ENCODE measurements at regions not wholly inside any gene's neighbourhood (a gene's known extent, or its start where the extent isn't known, plus 50 kb on each side); places are given as distances from the start of the nearest gene placed in this dataset.

DNA sequence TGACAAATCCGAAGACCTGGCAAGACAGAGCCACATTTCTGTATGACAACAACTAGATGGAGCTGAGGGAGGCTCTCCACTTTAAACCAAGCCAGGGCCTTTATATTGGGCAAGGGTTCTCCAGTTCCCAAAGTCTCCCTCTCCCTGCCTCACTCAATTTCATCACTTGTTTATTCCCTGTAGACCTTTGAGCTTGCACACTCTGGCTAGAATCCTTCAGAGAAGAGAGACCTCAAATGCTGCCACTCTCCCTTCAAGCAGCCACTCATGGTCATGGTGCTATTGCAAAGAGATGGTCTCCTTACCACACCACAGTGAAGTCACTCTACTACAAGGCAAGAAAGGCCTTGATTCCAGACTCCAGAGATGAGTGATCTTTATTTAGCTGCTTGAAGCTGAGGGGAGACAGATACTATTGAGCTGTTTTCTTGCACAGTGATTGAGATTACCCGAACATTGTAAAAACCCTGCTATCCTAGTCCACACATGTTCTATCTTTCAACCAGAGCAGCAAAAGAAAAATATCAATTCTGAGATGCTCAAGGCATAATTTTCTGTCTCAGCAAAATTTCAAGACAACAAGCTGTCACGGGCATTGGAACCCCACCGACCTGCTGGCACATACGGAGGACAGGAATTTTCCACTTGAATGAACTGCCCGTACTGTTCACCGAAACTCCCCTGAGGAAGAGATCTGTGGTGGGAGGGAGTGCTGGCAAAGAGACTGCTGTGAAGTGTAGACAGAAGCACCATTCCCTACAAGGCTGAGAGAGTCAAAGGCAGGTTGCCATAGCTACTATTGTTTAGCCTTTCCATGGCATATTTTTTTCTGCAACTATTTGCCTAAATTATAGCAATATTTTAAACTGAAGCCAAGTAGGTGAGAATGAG is 81.1 kb downstream of the CDO1 start:
- Mint-ChIP-seq H3K4me1 (peaks cover 34% of the 10 kb centered on the region), H3K27ac (peak overlapping the region; percentile 17), H3K4me3 (peak overlapping the region; percentile 56), H3K27me3 (peaks cover 5% of the 10 kb centered on the region), H3K9me3 (ENCODE audit: insufficient read depth) (no peaks in the 10 kb centered on the region)
- no peaks in the 10 kb centered on the region for H3K27me3 ChIP-seq (replicated peaks in 1 of 4; ENCODE audit: control extremely low read depth in 1 of 4, control insufficient read depth in 3 of 4, insufficient read depth in 4 of 4, low read length in 3 of 4)
- H3K4me3 ChIP-seq (ENCODE audit: control extremely low read depth in 1 of 5, extremely low read depth in 1 of 5, insufficient read depth in 1 of 5, low read depth in 2 of 5, low read length in 4 of 5), result no peak overlapping the region
- ATAC-seq (ENCODE audit: low read depth) (no peak), DNase-seq (no peak)
- no peak overlapping the region for H3K27ac ChIP-seq (ENCODE audit: low read length in 2 of 2)
- peaks cover 12 to 29% of the 10 kb centered on the region in 2 donors for H3K4me1 ChIP-seq (ENCODE audit: control insufficient read depth in 2 of 2, insufficient read depth in 2 of 2, low read length in 2 of 2)
- ChIA-PET POLR2A (no interaction called here), CTCF (interaction anchor here (1.4 kb wide), 1 partner anchor 333 kb away, joined by 3 read pairs; no protein-coding TSS in a partner anchor)
- H3K4me2 ChIP-seq (replicated peaks; ENCODE audit: low read depth, low read length, poor library complexity, severe bottlenecking), result peak overlapping the region; percentile 28
- no peaks in the 10 kb centered on the region for H3K9me3 ChIP-seq (ENCODE audit: control extremely low read depth in 1 of 3, control insufficient read depth in 2 of 3, insufficient read depth in 1 of 3, low read length in 2 of 3)
- TF ChIP-seq, protein P1, sequence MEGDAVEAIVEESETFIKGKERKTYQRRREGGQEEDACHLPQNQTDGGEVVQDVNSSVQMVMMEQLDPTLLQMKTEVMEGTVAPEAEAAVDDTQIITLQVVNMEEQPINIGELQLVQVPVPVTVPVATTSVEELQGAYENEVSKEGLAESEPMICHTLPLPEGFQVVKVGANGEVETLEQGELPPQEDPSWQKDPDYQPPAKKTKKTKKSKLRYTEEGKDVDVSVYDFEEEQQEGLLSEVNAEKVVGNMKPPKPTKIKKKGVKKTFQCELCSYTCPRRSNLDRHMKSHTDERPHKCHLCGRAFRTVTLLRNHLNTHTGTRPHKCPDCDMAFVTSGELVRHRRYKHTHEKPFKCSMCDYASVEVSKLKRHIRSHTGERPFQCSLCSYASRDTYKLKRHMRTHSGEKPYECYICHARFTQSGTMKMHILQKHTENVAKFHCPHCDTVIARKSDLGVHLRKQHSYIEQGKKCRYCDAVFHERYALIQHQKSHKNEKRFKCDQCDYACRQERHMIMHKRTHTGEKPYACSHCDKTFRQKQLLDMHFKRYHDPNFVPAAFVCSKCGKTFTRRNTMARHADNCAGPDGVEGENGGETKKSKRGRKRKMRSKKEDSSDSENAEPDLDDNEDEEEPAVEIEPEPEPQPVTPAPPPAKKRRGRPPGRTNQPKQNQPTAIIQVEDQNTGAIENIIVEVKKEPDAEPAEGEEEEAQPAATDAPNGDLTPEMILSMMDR (IDR thresholded peaks at IDR 0.05), result no peak
- no peak for TF ChIP-seq EZH2 (IDR thresholded peaks at IDR 0.05; ENCODE audit: borderline replicate concordance, insufficient read depth, low read depth, low read length, poor library complexity, severe bottlenecking)
- intact Hi-C loops (cut with micrococcal nuclease), result no loop called here
- H3K79me2 ChIP-seq (ENCODE audit: control insufficient read depth, insufficient read depth, low read length), result no peaks in the 10 kb centered on the region
- peak overlapping the region; percentile 4 for H2AFZ ChIP-seq (ENCODE audit: insufficient read depth, low read depth, low read length, poor library complexity, severe bottlenecking)
- no peaks in the 10 kb centered on the region for H3K36me3 ChIP-seq (replicated peaks in 1 of 2; ENCODE audit: control extremely low read depth in 1 of 2, control insufficient read depth in 1 of 2, extremely low read depth in 1 of 2, insufficient read depth in 2 of 2, low read length in 1 of 2)
- no peak overlapping the region for H3K9ac ChIP-seq (ENCODE audit: low read length)
- H4K20me1 ChIP-seq (ENCODE audit: control insufficient read depth, insufficient read depth, low read length, poor library complexity, severe bottlenecking), result no peaks in the 10 kb centered on the region
- 27% methylated on average over 6 of the region's 7 CpGs for WGBS (ENCODE audit: insufficient coverage)

DNA sequence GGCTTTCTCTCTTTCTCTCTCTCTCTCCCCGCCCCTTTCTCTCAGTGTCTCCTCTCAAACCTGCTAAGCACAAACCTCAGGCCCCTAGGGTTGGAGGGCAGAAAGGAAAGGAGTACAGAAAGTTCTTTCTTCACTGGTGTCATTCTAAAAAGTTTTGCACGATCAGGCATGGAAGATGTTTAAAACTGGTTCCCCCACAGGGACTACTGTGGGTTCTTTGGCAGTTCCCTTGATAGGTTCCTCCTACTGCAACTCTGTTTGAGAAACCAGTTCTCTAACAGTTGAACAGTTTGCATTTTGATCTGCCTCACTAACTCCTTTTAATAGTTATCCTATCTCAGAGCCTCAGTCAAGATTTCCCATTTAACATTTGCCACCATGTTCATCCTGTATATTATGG is 82.9 kb downstream of the CDO1 start:
- DNase-seq (no peak), ATAC-seq (ENCODE audit: low read depth) (peak; percentile 39)
- H3K9me3 ChIP-seq (ENCODE audit: control extremely low read depth in 1 of 3, control insufficient read depth in 2 of 3, insufficient read depth in 1 of 3, low read length in 2 of 3), result no peaks in the 10 kb centered on the region
- intact Hi-C loops (cut with micrococcal nuclease), result no loop called here
- POLR2A ChIA-PET, result no interaction called here
- peak overlapping the region; percentile 43 for H2AFZ ChIP-seq (ENCODE audit: insufficient read depth, low read depth, low read length, poor library complexity, severe bottlenecking)
- H3K9ac ChIP-seq (ENCODE audit: low read length), result no peak overlapping the region
- 9% methylated on average over 1 of the region's 2 CpGs for WGBS (ENCODE audit: insufficient coverage)
- H3K4me3 ChIP-seq (ENCODE audit: control extremely low read depth in 1 of 5, extremely low read depth in 1 of 5, insufficient read depth in 1 of 5, low read depth in 2 of 5, low read length in 4 of 5), result no peak overlapping the region
- H3K4me2 ChIP-seq (replicated peaks; ENCODE audit: low read depth, low read length, poor library complexity, severe bottlenecking), result peak overlapping the region; percentile 46
- Mint-ChIP-seq H3K27me3 (peaks cover 5% of the 10 kb centered on the region), H3K9me3 (ENCODE audit: insufficient read depth) (no peaks in the 10 kb centered on the region), H3K27ac (no peak overlapping the region), H3K4me3 (peak overlapping the region; percentile 6), H3K4me1 (peaks cover 34% of the 10 kb centered on the region)
- CTCF ChIA-PET, result no interaction called here
- H3K4me1 ChIP-seq (ENCODE audit: control insufficient read depth in 2 of 2, insufficient read depth in 2 of 2, low read length in 2 of 2), result peaks cover 12 to 29% of the 10 kb centered on the region in 2 donors
- H3K79me2 ChIP-seq (ENCODE audit: control insufficient read depth, insufficient read depth, low read length), result no peaks in the 10 kb centered on the region
- TF ChIP-seq, protein P1 (IDR thresholded peaks at IDR 0.05), result no peak
- TF ChIP-seq EZH2 (IDR thresholded peaks at IDR 0.05; ENCODE audit: borderline replicate concordance, insufficient read depth, low read depth, low read length, poor library complexity, severe bottlenecking), result no peak
- H3K27ac ChIP-seq (ENCODE audit: low read length in 2 of 2), result peak overlapping the region in 1 of 2 donors; percentile 27
- H4K20me1 ChIP-seq (ENCODE audit: control insufficient read depth, insufficient read depth, low read length, poor library complexity, severe bottlenecking), result no peaks in the 10 kb centered on the region
- no peaks in the 10 kb centered on the region for H3K36me3 ChIP-seq (replicated peaks in 1 of 2; ENCODE audit: control extremely low read depth in 1 of 2, control insufficient read depth in 1 of 2, extremely low read depth in 1 of 2, insufficient read depth in 2 of 2, low read length in 1 of 2)
- H3K27me3 ChIP-seq (replicated peaks in 1 of 4; ENCODE audit: control extremely low read depth in 1 of 4, control insufficient read depth in 3 of 4, insufficient read depth in 4 of 4, low read length in 3 of 4), result no peaks in the 10 kb centered on the region
